Pancreas (tissue), 10 donors: ENCODE measurements at regions not wholly inside any gene's neighbourhood (a gene's known extent, or its start where the extent isn't known, plus 50 kb on each side); places are given as distances from the start of the nearest gene placed in this dataset.
A peak's percentile ranks its signal among the peaks of the same experiment; 100 is the strongest.

Experiments
- ATAC-seq, 4 donors: fragments of 200-7000 bp; cut with Tn5 transposase; one replicate each; pipeline versions ENCODE4 v1.8.0 to v1.9.1; 2020; ENCODE audit warnings: mild to moderate bottlenecking in 4 of 4, moderate library complexity in 4 of 4
- DNase-seq, 6 donors: peaks; one replicate each; pipeline ENCODE4 v3.0.0-alpha.2; 2020
- FAIRE-seq: peaks from 2 replicates; lab custom pipeline; 2012; peaks lifted over from hg19 to GRCh38; lab: Jason Lieb, UNC
- H3K27ac ChIP-seq, 4 donors: fragments of 200-600 bp; sonication (generic); 1 replicate in 3 of 4; 2 replicates in 1 of 4; pipeline versions ENCODE4 v1.5.0 to v1.8.0; 2020
- H3K27me3 ChIP-seq, 4 donors: fragments of 200-600 bp; one replicate each; pipeline ENCODE4 v1.8.0; 2021
- H3K36me3 ChIP-seq, 3 donors: fragments of 200-600 bp; sonication (generic) in 1 of 3; one replicate each; pipeline versions ENCODE4 v1.5.0 to v1.8.0; 2020 to 2021
- H3K4me1 ChIP-seq, 3 donors: fragments of 200-600 bp; one replicate each; pipeline ENCODE4 v1.8.0; 2021
- H3K4me3 ChIP-seq, 4 donors: fragments of 200-600 bp; sonication (generic) in 2 of 4; one replicate each; pipeline versions ENCODE4 v1.5.0 to v1.8.0; 2020 to 2021
- H3K9me3 ChIP-seq, 4 donors: fragments of 200-600 bp; one replicate each; pipeline ENCODE4 v1.8.0; 2021
- CTCF ChIP-seq, 4 donors: fragments of 200-600 bp; sonication (generic) in 3 of 4; IDR thresholded peaks; one replicate each; pipeline versions ENCODE4 v1.5.0 to v1.8.0; 2021; ENCODE audit warnings: antibody characterized with exemption in 4 of 4
- WGBS, 2 donors: extraction: QIAGEN DNeasy Blood & Tissue Kit; methylation state at CpG; one replicate each; pipeline ENCODE4 v1.1.7; 2013; 5-methylcytosine and 5-hydroxymethylcytosine counted together
- intact Hi-C, 3 donors: fragments of 100-400 bp; cut with DNase I; formaldehyde crosslinking; loops; one replicate each; pipeline versions ENCODE4 v1.11.1 to v1.14.2; 2022
- donor health status: healthy with polysubstance abuse.
- donor health status: DM: no; HTN: no; CAD: no; lungs with moderate emphysema.
- donor health status: DM: no; HTN: no; CAD: no.
- donor health status: control.
- donor health status: control.
- donor health status: Bipolar disorder and iron deficiency.
- donor health status: DM: yes; HTN: yes; CAD: no.
- donor health status: DM: no; HTN: no; CAD: no.
- donor health status: DM: no; HTN: no; CAD: no.
- donor health status: DM: yes; HTN: yes; CAD: no.

GRCh38 chr13:95477187-95477586 is 75.3 kb upstream of the CLDN10 start:
- no peak overlapping the region for H3K27ac ChIP-seq
- WGBS, 2 donors, result 89 to 90% methylated on average over 6 of the region's 6 CpGs
- no peaks in the 10 kb centered on the region for H3K36me3 ChIP-seq
- intact Hi-C loops, result no loop called here
- TF ChIP-seq CTCF (IDR thresholded peaks at IDR 0.05), result no peak
- H3K4me1 ChIP-seq, result peaks cover 0 to 9% (median 7%) of the 10 kb centered on the region in 3 donors
- FAIRE-seq (no peak), DNase-seq (no peak), ATAC-seq (no peak)
- no peaks in the 10 kb centered on the region for H3K27me3 ChIP-seq
- no peaks in the 10 kb centered on the region for H3K9me3 ChIP-seq
- no peak overlapping the region for H3K4me3 ChIP-seq

DNA sequence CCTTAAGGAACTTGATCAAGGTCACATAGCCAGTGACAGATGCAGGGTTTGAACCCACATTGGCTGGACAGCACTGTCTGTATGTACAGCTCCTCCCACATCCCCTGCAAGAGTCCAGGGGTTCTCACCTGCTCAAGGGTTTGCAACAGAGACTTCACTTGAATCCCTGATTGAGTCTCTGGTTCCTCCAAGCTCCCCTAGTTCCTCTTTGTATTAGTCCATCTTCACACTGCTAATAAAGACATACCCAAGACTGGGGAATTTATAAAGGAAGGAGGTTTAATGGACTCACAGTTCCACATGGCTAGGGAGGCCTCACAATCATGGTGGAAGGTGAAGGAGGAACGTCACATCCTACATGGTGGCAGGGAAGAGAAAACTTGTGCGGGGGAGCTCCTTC is 72.8 kb upstream of the CLDN10 start:
- Histone ChIP-seq H3K4me1 (peaks cover 0 to 9% (median 7%) of the 10 kb centered on the region in 3 donors), H3K36me3 (no peaks in the 10 kb centered on the region), H3K9me3 (no peaks in the 10 kb centered on the region), H3K27me3 (no peaks in the 10 kb centered on the region), H3K27ac (no peak overlapping the region), H3K4me3 (no peak overlapping the region)
- FAIRE-seq, result no peak
- intact Hi-C loops, result no loop called here
- no peak for TF ChIP-seq CTCF (IDR thresholded peaks at IDR 0.05)
- WGBS, 2 donors, result 86 to 98% methylated on average over 2 of the region's 2 CpGs
- ATAC-seq, result no peak
- no peak for DNase-seq

- intact Hi-C loops, result no loop called here
- Histone ChIP-seq H3K27me3 (no peaks in the 10 kb centered on the region), H3K36me3 (no peaks in the 10 kb centered on the region), H3K4me3 (no peak overlapping the region), H3K9me3 (no peaks in the 10 kb centered on the region), H3K27ac (no peak overlapping the region), H3K4me1 (peaks cover 0 to 9% (median 7%) of the 10 kb centered on the region in 3 donors)
- 69 to 77% methylated on average over 7 of the region's 7 CpGs for WGBS, 2 donors
- ATAC-seq, result peak in 3 of 4 donors; percentile 16 to 50 (median 38)
- no peak for TF ChIP-seq CTCF (IDR thresholded peaks at IDR 0.05)
- DNase-seq, result peak in 1 of 6 donors; percentile 36
- FAIRE-seq, result no peak
Observed at GRCh38 chr13:95480131-95480545, 72.4 kb upstream of the CLDN10 start.

- H3K27ac ChIP-seq, result peak overlapping the region in 1 of 4 donors; percentile 44
- no peak overlapping the region for H3K4me3 ChIP-seq
- TF ChIP-seq CTCF (IDR thresholded peaks at IDR 0.05), result no peak
- no peak for FAIRE-seq
- no peaks in the 10 kb centered on the region for H3K36me3 ChIP-seq
- peak in 3 of 6 donors; percentile 25 to 46 (median 30) for DNase-seq
- 34 to 50% methylated on average over 7 of the region's 7 CpGs for WGBS, 2 donors
- H3K4me1 ChIP-seq, result peaks cover 0 to 17% (median 7%) of the 10 kb centered on the region in 3 donors
- peak; percentile 44 to 72 (median 56) for ATAC-seq
- H3K27me3 ChIP-seq, result no peaks in the 10 kb centered on the region
- intact Hi-C loops, result no loop called here
- H3K9me3 ChIP-seq, result no peaks in the 10 kb centered on the region
Observed at GRCh38 chr13:95480791-95481780, 71.4 kb upstream of the CLDN10 start.

GRCh38 chr13:95484052-95484451 is 68.5 kb upstream of the CLDN10 start:
- Histone ChIP-seq H3K4me3 (no peak overlapping the region), H3K36me3 (no peaks in the 10 kb centered on the region), H3K9me3 (no peaks in the 10 kb centered on the region), H3K27me3 (no peaks in the 10 kb centered on the region), H3K27ac (no peak overlapping the region), H3K4me1 (peaks cover 0 to 17% (median 7%) of the 10 kb centered on the region in 3 donors)
- FAIRE-seq, result no peak
- ATAC-seq, result no peak
- intact Hi-C loops, result no loop called here
- TF ChIP-seq CTCF (IDR thresholded peaks at IDR 0.05), result no peak
- DNase-seq, result no peak
- 86 to 93% methylated on average over 1 of the region's 1 CpG for WGBS, 2 donors
